ENCODE measurements at regions not wholly inside any gene's neighbourhood (a gene's known extent, or its start where the extent isn't known, plus 50 kb on each side); places are given as distances from the start of the nearest gene placed in this dataset.

- TF ChIP-seq CTCF (IDR thresholded peaks at IDR 0.05; ENCODE audit: control insufficient read depth, extremely low read depth, insufficient read depth) = no peak
- no peak for DNase-seq (ENCODE audit: low read depth)
- no peak overlapping the region for H3K4me3 ChIP-seq (ENCODE audit: low read depth, low read length)
Observed at GRCh38 chr19:13646758-13647157, 117.6 kb upstream of the MRI1 start.

GRCh38 chr19:13644645-13645044 is 119.7 kb upstream of the MRI1 start:
- DNase-seq (ENCODE audit: low read depth) = no peak
- TF ChIP-seq CTCF (IDR thresholded peaks at IDR 0.05; ENCODE audit: control insufficient read depth, extremely low read depth, insufficient read depth) = no peak
- no peak overlapping the region for H3K4me3 ChIP-seq (ENCODE audit: low read depth, low read length)

GRCh38 chr19:13640611-13641010 is 123.7 kb upstream of the MRI1 start:
- TF ChIP-seq CTCF (IDR thresholded peaks at IDR 0.05; ENCODE audit: control insufficient read depth, extremely low read depth, insufficient read depth) = no peak
- DNase-seq (ENCODE audit: low read depth) = no peak
- no peak overlapping the region for H3K4me3 ChIP-seq (ENCODE audit: low read depth, low read length)

GRCh38 chr19:13639342-13639929 is 124.9 kb upstream of the MRI1 start:
- no peak for TF ChIP-seq CTCF (IDR thresholded peaks at IDR 0.05; ENCODE audit: control insufficient read depth, extremely low read depth, insufficient read depth)
- H3K4me3 ChIP-seq (ENCODE audit: low read depth, low read length) = no peak overlapping the region
- no peak for DNase-seq (ENCODE audit: low read depth)

- no peak for DNase-seq (ENCODE audit: low read depth)
- no peak for TF ChIP-seq CTCF (IDR thresholded peaks at IDR 0.05; ENCODE audit: control insufficient read depth, extremely low read depth, insufficient read depth)
- no peak overlapping the region for H3K4me3 ChIP-seq (ENCODE audit: low read depth, low read length)
Observed at GRCh38 chr19:13637664-13638063, 126.7 kb upstream of the MRI1 start.

- TF ChIP-seq CTCF (IDR thresholded peaks at IDR 0.05; ENCODE audit: control insufficient read depth, extremely low read depth, insufficient read depth) = no peak
- H3K4me3 ChIP-seq (ENCODE audit: low read depth, low read length) = no peak overlapping the region
- no peak for DNase-seq (ENCODE audit: low read depth)
Observed at GRCh38 chr19:13634658-13635057, 128.4 kb upstream of the CACNA1A start.

GRCh38 chr19:13633522-13633922 is 127.2 kb upstream of the CACNA1A start:
- TF ChIP-seq CTCF (IDR thresholded peaks at IDR 0.05; ENCODE audit: control insufficient read depth, extremely low read depth, insufficient read depth) = no peak
- no peak for DNase-seq (ENCODE audit: low read depth)
- H3K4me3 ChIP-seq (ENCODE audit: low read depth, low read length) = no peak overlapping the region

All from LNCaP clone FGC (cell line).